NCI-H2196 (cell line): ENCODE measurements at regions not wholly inside any gene's neighbourhood (a gene's known extent, or its start where the extent isn't known, plus 50 kb on each side); places are given as distances from the start of the nearest gene placed in this dataset.
"Not testable (repeated sequence)": the region's sequence is repeated elsewhere in the genome, so short reads cannot be mapped to it uniquely, and the experiment has no call there.

Experiments
- DNase-seq: peaks from one replicate; lab custom pipeline; 2025; ENCODE audit not compliant: unreplicated experiment; lab: John Stamatoyannopoulos, UW

GRCh38 chr6:165010556-165011535, 298.6 kb downstream of the C6orf118 start:
- DNase-seq, result no peak

- DNase-seq, result no peak
Measured at GRCh38 chr6:165008971-165009370, 300.4 kb downstream of the C6orf118 start.

GRCh38 chr6:165002866-165003265, 306.5 kb downstream of the C6orf118 start:
- DNase-seq, result no peak

DNA sequence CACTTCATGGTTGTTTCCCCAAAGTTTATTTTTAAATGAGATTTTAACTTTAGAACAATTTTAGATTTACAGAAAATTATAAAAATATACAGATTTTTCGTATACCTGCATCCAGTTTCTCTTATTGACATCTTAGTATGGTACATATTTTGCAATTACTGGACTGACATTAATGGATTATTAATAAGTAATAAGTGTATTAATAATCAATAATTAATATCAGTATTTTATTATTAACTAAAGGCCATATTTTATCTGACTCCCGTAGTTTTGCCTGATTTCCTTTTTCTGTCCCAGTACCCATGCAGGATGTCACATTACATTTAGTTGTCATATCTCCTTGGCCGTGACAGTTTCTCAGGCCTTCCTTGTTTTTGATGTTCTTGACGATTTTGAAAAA, 307.0 kb downstream of the C6orf118 start:
- DNase-seq, result no peak

GRCh38 chr6:165001502-165002157, 307.8 kb downstream of the C6orf118 start:
- DNase-seq, result no peak

- DNase-seq, result no peak
Measured at GRCh38 chr6:164998297-164998696, 311.1 kb downstream of the C6orf118 start.

DNA sequence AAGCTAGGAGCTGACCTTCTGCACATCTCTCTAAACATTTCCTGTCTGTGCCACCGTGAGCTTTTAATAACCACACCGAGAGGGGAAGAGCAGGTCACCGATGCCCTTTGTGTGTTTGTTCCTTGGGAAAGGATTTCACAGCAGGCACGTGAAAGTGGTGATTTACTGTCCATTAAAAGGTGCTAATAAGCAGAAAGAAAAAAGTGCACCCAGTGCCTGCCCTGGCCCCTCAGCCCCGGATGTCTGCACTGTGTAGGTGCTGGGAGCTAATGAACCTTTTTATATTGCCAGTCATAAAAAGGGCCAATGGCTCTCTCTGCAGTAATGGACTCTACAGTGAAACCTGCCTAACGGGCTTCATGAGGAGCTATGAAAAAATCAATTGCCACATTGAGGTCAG, 312.6 kb downstream of the C6orf118 start:
- no peak for DNase-seq

DNA sequence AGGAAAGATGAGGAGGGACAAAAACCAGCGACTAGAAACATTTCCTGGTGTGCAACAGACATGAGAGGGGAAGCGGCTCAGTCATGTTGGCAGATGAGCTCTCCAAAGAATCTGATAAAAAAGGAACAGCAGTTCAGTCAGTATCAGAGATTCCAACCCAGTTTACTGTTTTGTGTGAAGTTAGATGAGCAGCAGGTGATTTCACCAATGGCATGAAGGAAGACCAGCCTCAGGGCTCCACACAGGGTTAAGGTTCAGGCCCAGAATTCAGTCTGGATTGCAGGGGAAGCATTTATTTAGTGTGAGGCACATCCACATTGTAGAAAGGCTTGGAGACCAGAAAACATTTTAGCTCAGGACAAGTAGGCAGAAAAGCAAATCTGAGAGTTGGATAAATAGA, 317.8 kb downstream of the C6orf118 start:
- DNase-seq, result no peak

DNA sequence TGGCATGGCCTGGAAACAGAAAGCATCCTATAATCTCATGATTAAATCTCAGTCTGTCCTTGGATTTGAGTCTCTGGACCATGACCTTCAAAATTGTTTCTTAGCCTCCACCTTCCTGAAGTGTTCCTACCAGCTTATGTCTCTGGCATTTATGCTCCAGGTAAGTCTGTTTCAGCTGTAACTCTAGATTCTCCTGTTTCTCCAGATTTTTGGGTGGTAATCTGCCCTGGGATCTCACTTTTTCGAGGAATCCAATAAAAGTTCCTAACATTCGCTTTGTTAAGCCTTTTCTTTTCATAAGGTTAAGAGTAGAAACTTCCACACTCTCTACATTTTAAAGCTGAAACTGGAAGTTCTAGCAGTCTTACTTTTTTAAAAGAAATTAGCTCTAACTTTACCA, 318.5 kb downstream of the C6orf118 start:
- DNase-seq, result no peak

- no peak for DNase-seq
Measured at GRCh38 chr6:164982389-164982788, 327.0 kb downstream of the C6orf118 start.

DNA sequence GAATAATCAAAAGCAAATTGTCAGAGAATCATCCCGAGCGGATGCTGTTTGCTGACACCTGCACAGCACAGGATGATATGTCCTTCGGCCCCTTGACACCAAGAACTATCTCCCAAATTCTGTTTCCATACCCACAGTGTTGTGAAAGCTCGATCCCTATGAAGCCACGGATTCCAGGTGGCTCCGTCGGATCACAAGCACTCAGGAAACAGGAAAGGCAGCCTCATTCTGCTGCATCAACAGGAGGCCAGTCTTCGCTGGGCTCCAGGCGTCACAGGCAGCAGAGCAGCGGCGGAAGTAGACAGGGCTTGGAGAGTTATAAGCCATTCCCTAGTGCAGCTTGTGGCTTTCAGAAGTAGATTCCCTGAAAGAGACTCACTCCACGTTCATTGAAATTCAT, 342.3 kb downstream of the C6orf118 start:
- no peak for DNase-seq

DNA sequence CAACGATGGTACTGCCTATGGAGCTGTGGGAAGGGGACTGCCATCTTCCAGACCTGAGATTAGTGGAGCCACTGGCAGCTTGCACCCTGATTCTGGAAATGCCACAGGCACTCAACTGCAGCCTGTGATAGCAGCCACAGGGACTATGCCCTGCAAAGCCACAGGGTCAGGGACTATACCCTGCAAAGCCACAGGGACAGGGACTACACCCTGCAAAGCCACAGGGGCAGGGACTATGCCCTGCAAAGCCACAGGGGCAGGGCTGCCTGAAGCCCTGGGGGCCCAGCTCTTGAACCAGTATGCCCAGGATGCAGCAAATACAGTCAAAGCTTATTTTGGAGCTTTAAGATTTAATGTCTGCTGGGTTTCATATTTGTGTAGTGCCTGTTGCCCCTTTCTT, 346.6 kb downstream of the C6orf118 start:
- no peak for DNase-seq

GRCh38 chr6:164947164-164947563, 362.2 kb downstream of the C6orf118 start:
- no peak for DNase-seq

GRCh38 chr6:164942271-164942670, 367.1 kb downstream of the C6orf118 start:
- no peak for DNase-seq

DNA sequence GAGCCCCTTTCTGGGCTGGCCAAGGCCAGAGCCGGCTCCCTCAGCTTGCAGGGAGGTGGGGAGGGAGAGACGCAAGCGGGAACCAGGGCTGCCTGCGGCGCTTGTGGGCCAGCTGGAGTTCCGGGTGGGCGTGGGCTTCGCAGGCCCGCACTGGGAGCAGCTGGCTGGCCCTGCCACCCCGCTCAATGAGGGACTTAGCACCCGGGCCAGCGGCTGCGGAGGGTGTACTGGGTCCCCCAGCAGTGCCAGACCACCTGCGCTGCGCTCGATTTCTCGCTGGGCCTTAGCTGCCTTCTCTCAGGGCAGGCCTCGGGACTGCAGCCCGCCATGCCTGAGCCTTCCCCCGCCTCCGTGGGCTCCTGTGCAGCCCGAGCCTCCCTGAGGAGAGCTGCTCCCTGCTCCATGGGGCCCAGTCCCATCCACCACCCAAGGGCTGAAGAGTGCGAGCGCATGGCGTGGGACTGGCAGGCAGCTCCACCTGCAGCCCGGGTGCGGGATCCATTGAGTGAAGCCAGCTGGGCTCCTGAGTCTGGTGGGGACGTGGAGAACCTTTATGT, 376.1 kb downstream of the C6orf118 start:
- not testable (repeated sequence) for DNase-seq

DNA sequence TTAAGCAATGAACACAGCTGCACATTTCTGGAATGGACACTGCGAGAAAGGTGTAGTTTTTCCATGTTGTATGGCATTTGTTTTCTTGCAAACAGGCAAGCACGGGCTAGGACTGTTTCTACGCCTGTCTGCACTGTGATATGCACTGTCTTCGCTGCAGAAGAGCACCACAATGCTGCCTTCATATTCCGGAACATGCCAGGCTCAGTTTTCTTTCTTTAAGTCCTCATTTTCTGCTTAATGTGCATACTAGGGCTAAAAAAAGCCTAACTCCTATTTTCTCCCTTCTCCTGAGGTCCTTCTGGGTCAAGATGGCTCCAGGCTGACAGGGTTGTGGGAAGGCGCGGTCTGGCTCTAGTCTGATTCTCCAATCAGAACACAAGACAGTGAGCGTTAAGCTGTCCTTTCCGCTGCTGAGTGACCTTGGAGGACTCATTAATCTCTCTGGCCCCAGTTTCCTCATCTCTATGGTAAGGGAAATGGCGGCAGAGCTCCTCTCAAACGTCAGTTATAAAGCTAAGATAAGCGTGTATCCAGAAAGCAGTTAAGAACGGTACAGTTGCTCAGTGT, 379.9 kb downstream of the C6orf118 start:
- DNase-seq, result no peak

GRCh38 chr6:164928728-164929407, 380.5 kb downstream of the C6orf118 start:
- DNase-seq, result no peak

GRCh38 chr6:164928057-164928727, 381.2 kb downstream of the C6orf118 start:
- DNase-seq, result no peak

DNA sequence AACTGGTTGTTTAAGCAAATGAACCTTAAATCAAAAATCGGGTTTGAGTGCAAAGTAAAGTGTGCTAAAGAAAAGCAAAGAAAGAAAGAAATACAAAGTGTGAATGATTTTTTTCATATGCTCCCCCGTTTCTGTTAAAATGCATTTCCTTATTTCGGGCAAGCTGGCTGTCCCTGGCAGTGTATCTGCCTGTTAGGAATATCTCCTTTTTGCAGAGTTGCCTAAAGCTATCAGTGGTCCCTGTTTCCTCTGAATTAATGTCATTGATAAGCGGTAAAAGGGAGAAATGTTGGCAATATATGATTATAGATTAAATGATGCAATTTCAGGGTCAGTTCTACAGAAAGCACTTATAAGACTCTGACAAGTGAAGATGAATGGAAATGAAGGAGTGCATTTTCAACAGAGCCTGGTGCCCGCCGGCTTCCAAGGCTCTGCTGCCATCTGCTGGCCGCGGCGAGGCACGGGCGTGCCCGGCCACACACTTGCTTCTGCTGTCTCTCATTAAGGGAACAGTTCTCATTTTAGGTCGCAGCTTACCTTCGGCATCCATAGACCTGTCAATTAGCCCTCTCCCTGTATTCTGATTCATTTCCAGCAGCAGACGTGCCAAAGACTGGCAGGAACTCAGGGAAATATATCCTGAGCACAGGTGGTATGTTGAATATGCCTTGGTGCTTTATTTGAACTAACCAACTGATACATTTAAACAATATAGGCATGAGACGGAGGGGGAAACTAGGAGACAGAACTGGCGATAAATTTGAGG, 381.9 kb downstream of the C6orf118 start:
- DNase-seq, result peak; percentile 31

DNA sequence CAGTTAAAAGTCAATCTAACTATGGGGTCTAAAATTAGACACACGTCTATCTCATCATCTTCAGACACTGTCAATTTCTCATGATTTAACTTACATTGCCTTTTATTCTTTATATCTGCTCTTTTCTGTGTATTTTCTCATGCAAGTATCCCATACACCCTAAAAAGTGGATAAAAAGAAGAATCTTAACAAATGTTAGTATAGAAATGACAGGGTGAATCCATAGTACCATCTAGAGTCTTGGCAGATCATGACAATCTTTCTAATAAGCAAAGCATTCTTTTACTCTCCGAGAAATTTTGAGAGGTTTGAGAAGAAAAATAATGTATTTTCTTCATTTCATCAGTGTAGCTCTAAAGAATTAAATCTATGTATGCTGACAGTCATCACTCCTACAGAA, 382.7 kb downstream of the C6orf118 start:
- no peak for DNase-seq
